ENCODE measurements at regions not wholly inside any gene's neighbourhood (a gene's known extent, or its start where the extent isn't known, plus 50 kb on each side); places are given as distances from the start of the nearest gene placed in this dataset.

DNA sequence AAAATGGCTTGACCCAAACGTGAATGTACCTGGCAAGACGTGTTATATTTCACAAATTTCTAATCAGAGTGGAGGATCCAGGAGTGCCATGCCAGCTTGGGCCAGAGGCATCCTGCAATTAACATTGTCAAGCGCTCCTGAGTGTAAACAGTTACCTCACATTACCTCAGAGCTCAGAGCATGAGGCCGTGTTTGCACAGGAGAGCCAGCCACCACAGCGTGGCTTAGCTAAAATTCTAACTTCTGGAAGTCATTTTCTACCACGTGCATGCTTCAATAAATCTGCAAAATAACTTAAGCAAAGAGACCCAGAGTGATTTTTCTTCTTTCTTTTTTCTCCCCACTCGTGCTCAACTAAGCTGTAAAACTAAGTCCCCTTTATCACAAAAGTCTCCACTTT is 769.0 kb downstream of the KCNJ2 start:
- TF ChIP-seq EZH2 (IDR thresholded peaks at IDR 0.05; ENCODE audit: borderline replicate concordance, low read length) (no peak), CTCF (conservative IDR thresholded peaks at IDR 0.05 in 1 of 2, IDR thresholded peaks at IDR 0.05 in 1 of 2; ENCODE audit: extremely low read depth in 1 of 2, insufficient read depth in 1 of 2, low read depth in 1 of 2, low read length in 2 of 2) (no peak)

Data from mammary epithelial cell (primary cell).